GM12878 (cell line): ENCODE measurements at regions not wholly inside any gene's neighbourhood (a gene's known extent, or its start where the extent isn't known, plus 50 kb on each side); places are given as distances from the start of the nearest gene placed in this dataset.

Source experiments
- ATAC-seq: fragments of 200-7000 bp; cut with Tn5 transposase; 3 replicates; pipeline ENCODE4 v1.9.1; 2020; ENCODE audit warnings: mild to moderate bottlenecking, moderate library complexity
- BruUV-seq: library from RNA; stranded (reverse); fragments of 400-500 nt; replicated peaks from 2 replicates; lab custom pipeline; 2021; lab: Mats Ljungman, UMichigan
- CTCF ChIA-PET: fragments of 300-600 bp; sonication (Branson Sonifier 250); formaldehyde crosslinking; extraction: SDS; loops from one replicate; lab custom pipeline; 2021; ENCODE audit warnings: inconsistent platforms; lab: Yijun Ruan, JAX
- POLR2A ChIA-PET: fragments of 350-600 bp; formaldehyde crosslinking; extraction: SDS; loops from one replicate; lab custom pipeline; 2021; ENCODE audit warnings: inconsistent platforms; lab: Charles Lee
- RAD21 ChIA-PET: fragments of 300-600 bp; sonication (Branson Sonifier 250); formaldehyde crosslinking; loops from one replicate; lab custom pipeline; 2023; ENCODE audit warnings: antibody characterized with exemption; ENCODE audit not compliant: unreplicated experiment; lab: Charles Lee
- SMC1A ChIA-PET: fragments of 300-600 bp; sonication (Branson Sonifier 250); formaldehyde crosslinking; loops from one replicate; lab custom pipeline; 2023; ENCODE audit not compliant: unreplicated experiment, uncharacterized antibody; lab: Charles Lee
- DNase-seq: peaks from one replicate; pipeline ENCODE4 v3.0.0-alpha.2; 2011; ENCODE audit warnings: low read depth, low spot score
- FAIRE-seq: peaks from 3 replicates; lab custom pipeline; 2011; peaks lifted over from hg19 to GRCh38; lab: Jason Lieb, UNC
- H2AFZ ChIP-seq: 2 replicates; pipeline ENCODE4 v1.6.0; 2011; ENCODE audit warnings: low read depth, low read length, control low read depth; ENCODE audit not compliant: control insufficient read depth
- H3K27ac ChIP-seq: 2 replicates; pipeline ENCODE4 v1.5.1; 2011; ENCODE audit warnings: control low read depth; ENCODE audit not compliant: control insufficient read depth, insufficient read depth
- H3K27me3 ChIP-seq, 2 experiments: replicated peaks in 1 of 2; 2 replicates each; pipeline versions ENCODE4 v1.6.0 to v1.6.1; 2011; ENCODE audit warnings: low read length in 1 of 2; ENCODE audit not compliant: control insufficient read depth in 2 of 2, insufficient read depth in 2 of 2
- H3K36me3 ChIP-seq, 2 experiments: 2 replicates each; pipeline ENCODE4 v1.5.1; 2011; ENCODE audit warnings: low read length in 1 of 2; ENCODE audit not compliant: control insufficient read depth in 2 of 2, insufficient read depth in 2 of 2
- H3K4me1 ChIP-seq: 2 replicates; pipeline ENCODE4 v1.6.1; 2011; ENCODE audit warnings: mild to moderate bottlenecking, low read length, moderate library complexity, mixed read lengths; ENCODE audit not compliant: control insufficient read depth, insufficient read depth
- H3K4me2 ChIP-seq: 2 replicates; pipeline ENCODE4 v1.6.0; 2011; ENCODE audit warnings: control low read depth; ENCODE audit not compliant: control insufficient read depth, insufficient read depth
- H3K4me3 ChIP-seq: fragments of 200-600 bp; sonication (generic); 2 replicates; pipeline ENCODE4 v1.5.1; 2016
- H3K79me2 ChIP-seq: 2 replicates; pipeline ENCODE4 v1.6.0; 2011; ENCODE audit warnings: low read length; ENCODE audit not compliant: control insufficient read depth, insufficient read depth
- H3K9ac ChIP-seq: 2 replicates; pipeline ENCODE4 v1.8.0; 2011; ENCODE audit warnings: low read length, control low read depth, mixed read lengths; ENCODE audit not compliant: control insufficient read depth, insufficient read depth
- H3K9me3 ChIP-seq: replicated peaks from 3 replicates; pipeline ENCODE4 v1.5.1; 2011; ENCODE audit warnings: mild to moderate bottlenecking, low read length; ENCODE audit not compliant: control insufficient read depth, insufficient read depth
- H4K20me1 ChIP-seq: 2 replicates; pipeline ENCODE4 v1.6.0; 2011; ENCODE audit not compliant: control insufficient read depth, insufficient read depth
- BACH1 ChIP-seq: fragments of 450-650 bp; IDR thresholded peaks from 2 replicates; pipeline ENCODE4 v1.6.1; 2017; ENCODE audit warnings: mild to moderate bottlenecking, borderline replicate concordance
- EED ChIP-seq: sonication (generic); IDR thresholded peaks from 2 replicates; pipeline ENCODE4 v1.6.1; 2016; ENCODE audit warnings: antibody characterized with exemption, low read depth
- EGR1 ChIP-seq, 2 experiments: IDR thresholded peaks; 1 replicate in 1 of 2; 2 replicates in 1 of 2; pipeline ENCODE4 v1.6.1; 2011 to 2012; ENCODE audit warnings: low read depth in 2 of 2, low read length in 2 of 2, borderline replicate concordance in 1 of 2, mild to moderate bottlenecking in 1 of 2, moderate library complexity in 1 of 2
- KAT2A ChIP-seq: conservative IDR thresholded peaks from 2 replicates; pipeline ENCODE4 v1.6.1; 2011; ENCODE audit warnings: low read depth, low read length; ENCODE audit not compliant: control insufficient read depth
- KDM1A ChIP-seq: fragments of 200-600 bp; sonication (generic); IDR thresholded peaks from 2 replicates; pipeline ENCODE4 v1.6.1; 2016; ENCODE audit warnings: borderline replicate concordance
- MTA3 ChIP-seq: IDR thresholded peaks from 2 replicates; pipeline ENCODE4 v1.6.1; 2012; ENCODE audit warnings: low read length, inconsistent platforms, borderline replicate concordance
- NFXL1 ChIP-seq: fragments of 450-650 bp; IDR thresholded peaks from 2 replicates; pipeline ENCODE4 v1.6.1; 2017; ENCODE audit warnings: antibody characterized with exemption, mild to moderate bottlenecking, borderline replicate concordance
- PAX5 ChIP-seq: IDR thresholded peaks from 2 replicates; pipeline ENCODE4 v1.6.1; 2011; ENCODE audit warnings: low read depth, low read length, borderline replicate concordance
- PML ChIP-seq: IDR thresholded peaks from 2 replicates; pipeline ENCODE4 v1.6.1; 2012; ENCODE audit warnings: low read length, inconsistent platforms
- RB1 ChIP-seq: fragments of 450-650 bp; formaldehyde crosslinking; IDR thresholded peaks from 2 replicates; pipeline ENCODE4 v1.6.1; 2017; ENCODE audit warnings: mild to moderate bottlenecking, borderline replicate concordance
- SMC3 ChIP-seq: IDR thresholded peaks from 2 replicates; pipeline ENCODE4 v1.6.1; 2011; ENCODE audit warnings: low read length, improper control_type of control experiment, borderline replicate concordance
- SP1 ChIP-seq: IDR thresholded peaks from one replicate; pipeline ENCODE4 v1.6.1; 2011; ENCODE audit warnings: low read depth, low read length
- TCF7 ChIP-seq: IDR thresholded peaks from 2 replicates; pipeline ENCODE4 v1.6.1; 2014; ENCODE audit warnings: antibody characterized with exemption, borderline replicate concordance
- YBX1 ChIP-seq: fragments of 450-650 bp; IDR thresholded peaks from 2 replicates; pipeline ENCODE4 v1.6.1; 2016; ENCODE audit warnings: antibody characterized with exemption
- ZNF217 ChIP-seq: fragments of 450-650 bp; IDR thresholded peaks from 2 replicates; pipeline ENCODE4 v1.6.1; 2017; ENCODE audit warnings: antibody characterized with exemption, mild to moderate bottlenecking
- in situ Hi-C: fragments of 300-500 bp; cut with MboI; formaldehyde crosslinking; loops from 9 replicates; pipeline ENCODE4 v1.14.3; 2018; ENCODE audit warnings: mixed read lengths
- intact Hi-C: fragments of 100-400 bp; cut with micrococcal nuclease; formaldehyde crosslinking; loops from one replicate; pipeline ENCODE4 v1.14.2; 2022; ENCODE audit not compliant: unreplicated experiment
- TF ChIP-seq, protein P1 (sequence below): IDR thresholded peaks from 2 replicates; pipeline ENCODE4 v1.6.1; 2012; ENCODE audit warnings: low read length, inconsistent platforms
- TF ChIP-seq, protein P2 (sequence below): fragments of 450-650 bp; IDR thresholded peaks from 2 replicates; pipeline ENCODE4 v1.6.1; 2017; ENCODE audit warnings: borderline replicate concordance
- TF ChIP-seq, protein P3 (sequence below): fragments of 150-350 bp; IDR thresholded peaks from 2 replicates; pipeline ENCODE4 v1.6.1; 2014; ENCODE audit warnings: mild to moderate bottlenecking, low read depth, low read length
- TF ChIP-seq, protein P4 (sequence below): fragments of 450-650 bp; IDR thresholded peaks from 2 replicates; pipeline ENCODE4 v1.6.1; 2017; ENCODE audit warnings: mild to moderate bottlenecking, moderate library complexity

DNA sequence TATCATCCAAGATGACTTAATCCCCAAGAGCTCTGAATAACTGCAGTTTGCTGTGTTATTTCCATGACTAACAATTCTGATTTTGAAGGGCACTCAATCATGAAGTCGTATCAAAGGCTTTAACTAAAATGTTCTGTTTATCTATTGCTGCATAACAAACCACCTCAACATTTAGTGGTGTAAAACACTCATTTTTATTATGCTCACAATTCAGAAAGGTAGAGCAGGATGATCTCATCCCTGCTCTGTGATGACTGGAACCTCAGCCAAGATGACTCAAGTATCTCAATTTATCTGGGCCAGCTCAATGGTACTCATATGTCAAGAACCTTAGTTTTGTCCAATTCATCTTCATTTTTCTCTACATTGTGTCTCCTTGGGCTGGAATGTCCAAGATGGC, 451.1 kb downstream of the PPARGC1A start (continued):
- TF ChIP-seq, protein P1, sequence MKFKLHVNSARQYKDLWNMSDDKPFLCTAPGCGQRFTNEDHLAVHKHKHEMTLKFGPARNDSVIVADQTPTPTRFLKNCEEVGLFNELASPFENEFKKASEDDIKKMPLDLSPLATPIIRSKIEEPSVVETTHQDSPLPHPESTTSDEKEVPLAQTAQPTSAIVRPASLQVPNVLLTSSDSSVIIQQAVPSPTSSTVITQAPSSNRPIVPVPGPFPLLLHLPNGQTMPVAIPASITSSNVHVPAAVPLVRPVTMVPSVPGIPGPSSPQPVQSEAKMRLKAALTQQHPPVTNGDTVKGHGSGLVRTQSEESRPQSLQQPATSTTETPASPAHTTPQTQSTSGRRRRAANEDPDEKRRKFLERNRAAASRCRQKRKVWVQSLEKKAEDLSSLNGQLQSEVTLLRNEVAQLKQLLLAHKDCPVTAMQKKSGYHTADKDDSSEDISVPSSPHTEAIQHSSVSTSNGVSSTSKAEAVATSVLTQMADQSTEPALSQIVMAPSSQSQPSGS, result no peak
- TF ChIP-seq KAT2A (no peak), SMC3 (no peak), YBX1 (no peak)
- TF ChIP-seq, protein P2, sequence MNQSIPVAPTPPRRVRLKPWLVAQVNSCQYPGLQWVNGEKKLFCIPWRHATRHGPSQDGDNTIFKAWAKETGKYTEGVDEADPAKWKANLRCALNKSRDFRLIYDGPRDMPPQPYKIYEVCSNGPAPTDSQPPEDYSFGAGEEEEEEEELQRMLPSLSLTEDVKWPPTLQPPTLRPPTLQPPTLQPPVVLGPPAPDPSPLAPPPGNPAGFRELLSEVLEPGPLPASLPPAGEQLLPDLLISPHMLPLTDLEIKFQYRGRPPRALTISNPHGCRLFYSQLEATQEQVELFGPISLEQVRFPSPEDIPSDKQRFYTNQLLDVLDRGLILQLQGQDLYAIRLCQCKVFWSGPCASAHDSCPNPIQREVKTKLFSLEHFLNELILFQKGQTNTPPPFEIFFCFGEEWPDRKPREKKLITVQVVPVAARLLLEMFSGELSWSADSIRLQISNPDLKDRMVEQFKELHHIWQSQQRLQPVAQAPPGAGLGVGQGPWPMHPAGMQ, result no peak

DNA sequence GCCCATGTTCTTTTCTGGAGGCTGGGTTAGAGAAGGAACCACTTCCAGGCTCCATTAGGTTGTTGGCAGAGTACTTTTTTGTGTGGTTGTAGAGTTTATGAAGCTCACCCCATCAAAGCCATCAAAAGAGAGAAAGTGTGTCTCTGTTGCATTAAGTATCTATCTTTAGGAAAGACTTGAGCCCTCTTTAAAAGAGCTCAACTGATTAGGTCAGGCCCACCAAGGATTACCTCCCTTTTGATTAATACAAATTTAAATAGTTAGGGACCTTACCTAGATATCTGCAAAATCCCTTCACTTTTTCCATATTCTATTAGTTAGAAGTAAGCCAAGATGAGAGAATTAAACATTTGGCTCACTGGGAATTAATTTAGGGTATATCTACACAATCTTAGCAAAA, 460.4 kb downstream of the PPARGC1A start:
- ChIA-PET RAD21 (no interaction called here), SMC1A (no interaction called here), CTCF (interaction anchor here (1.1 kb wide), 1 partner anchor 26 kb away, joined by 4 read pairs; no protein-coding TSS in a partner anchor), POLR2A (no interaction called here)
- ATAC-seq (no peak), FAIRE-seq (no peak), DNase-seq (no peak)
- Histone ChIP-seq H3K27me3 (no peaks in the 10 kb centered on the region), H3K4me3 (no peak overlapping the region), H3K4me2 (no peak overlapping the region), H3K27ac (no peak overlapping the region), H3K36me3 (no peaks in the 10 kb centered on the region), H3K9ac (no peak overlapping the region), H3K79me2 (no peaks in the 10 kb centered on the region), H4K20me1 (no peaks in the 10 kb centered on the region), H2AFZ (no peak overlapping the region), H3K4me1 (no peaks in the 10 kb centered on the region), H3K9me3 (no peaks in the 10 kb centered on the region)
- no peak for TF ChIP-seq PML
- TF ChIP-seq MTA3, result no peak
- no peak for TF ChIP-seq TCF7
- no peak for TF ChIP-seq SP1
- no peak for TF ChIP-seq PAX5
- no peak for TF ChIP-seq EGR1 (IDR thresholded peaks at IDR 0.05; ENCODE audit: borderline replicate concordance in 1 of 2, low read depth in 2 of 2, low read length in 2 of 2)
- TF ChIP-seq NFXL1, result no peak
- TF ChIP-seq, protein P3, sequence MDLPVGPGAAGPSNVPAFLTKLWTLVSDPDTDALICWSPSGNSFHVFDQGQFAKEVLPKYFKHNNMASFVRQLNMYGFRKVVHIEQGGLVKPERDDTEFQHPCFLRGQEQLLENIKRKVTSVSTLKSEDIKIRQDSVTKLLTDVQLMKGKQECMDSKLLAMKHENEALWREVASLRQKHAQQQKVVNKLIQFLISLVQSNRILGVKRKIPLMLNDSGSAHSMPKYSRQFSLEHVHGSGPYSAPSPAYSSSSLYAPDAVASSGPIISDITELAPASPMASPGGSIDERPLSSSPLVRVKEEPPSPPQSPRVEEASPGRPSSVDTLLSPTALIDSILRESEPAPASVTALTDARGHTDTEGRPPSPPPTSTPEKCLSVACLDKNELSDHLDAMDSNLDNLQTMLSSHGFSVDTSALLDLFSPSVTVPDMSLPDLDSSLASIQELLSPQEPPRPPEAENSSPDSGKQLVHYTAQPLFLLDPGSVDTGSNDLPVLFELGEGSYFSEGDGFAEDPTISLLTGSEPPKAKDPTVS, result no peak
- no peak for TF ChIP-seq KDM1A
- TF ChIP-seq, protein P4, sequence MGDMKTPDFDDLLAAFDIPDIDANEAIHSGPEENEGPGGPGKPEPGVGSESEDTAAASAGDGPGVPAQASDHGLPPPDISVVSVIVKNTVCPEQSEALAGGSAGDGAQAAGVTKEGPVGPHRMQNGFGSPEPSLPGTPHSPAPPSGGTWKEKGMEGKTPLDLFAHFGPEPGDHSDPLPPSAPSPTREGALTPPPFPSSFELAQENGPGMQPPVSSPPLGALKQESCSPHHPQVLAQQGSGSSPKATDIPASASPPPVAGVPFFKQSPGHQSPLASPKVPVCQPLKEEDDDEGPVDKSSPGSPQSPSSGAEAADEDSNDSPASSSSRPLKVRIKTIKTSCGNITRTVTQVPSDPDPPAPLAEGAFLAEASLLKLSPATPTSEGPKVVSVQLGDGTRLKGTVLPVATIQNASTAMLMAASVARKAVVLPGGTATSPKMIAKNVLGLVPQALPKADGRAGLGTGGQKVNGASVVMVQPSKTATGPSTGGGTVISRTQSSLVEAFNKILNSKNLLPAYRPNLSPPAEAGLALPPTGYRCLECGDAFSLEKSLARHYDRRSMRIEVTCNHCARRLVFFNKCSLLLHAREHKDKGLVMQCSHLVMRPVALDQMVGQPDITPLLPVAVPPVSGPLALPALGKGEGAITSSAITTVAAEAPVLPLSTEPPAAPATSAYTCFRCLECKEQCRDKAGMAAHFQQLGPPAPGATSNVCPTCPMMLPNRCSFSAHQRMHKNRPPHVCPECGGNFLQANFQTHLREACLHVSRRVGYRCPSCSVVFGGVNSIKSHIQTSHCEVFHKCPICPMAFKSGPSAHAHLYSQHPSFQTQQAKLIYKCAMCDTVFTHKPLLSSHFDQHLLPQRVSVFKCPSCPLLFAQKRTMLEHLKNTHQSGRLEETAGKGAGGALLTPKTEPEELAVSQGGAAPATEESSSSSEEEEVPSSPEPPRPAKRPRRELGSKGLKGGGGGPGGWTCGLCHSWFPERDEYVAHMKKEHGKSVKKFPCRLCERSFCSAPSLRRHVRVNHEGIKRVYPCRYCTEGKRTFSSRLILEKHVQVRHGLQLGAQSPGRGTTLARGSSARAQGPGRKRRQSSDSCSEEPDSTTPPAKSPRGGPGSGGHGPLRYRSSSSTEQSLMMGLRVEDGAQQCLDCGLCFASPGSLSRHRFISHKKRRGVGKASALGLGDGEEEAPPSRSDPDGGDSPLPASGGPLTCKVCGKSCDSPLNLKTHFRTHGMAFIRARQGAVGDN, result no peak
- TF ChIP-seq BACH1, result no peak
- no peak for TF ChIP-seq EED
- no peak for TF ChIP-seq RB1
- TF ChIP-seq ZNF217, result no peak
- intact Hi-C loops, result no loop called here
- in situ Hi-C loops, result no loop called here
- no TSS peak for BruUV-seq
